Osteocyte (in vitro differentiated cells): ENCODE measurements at regions not wholly inside any gene's neighbourhood (a gene's known extent, or its start where the extent isn't known, plus 50 kb on each side); places are given as distances from the start of the nearest gene placed in this dataset.

Experiments
- DNase-seq: peaks from one replicate; pipeline ENCODE4 v3.0.0; 2021; ENCODE audit warnings: mixed read lengths; ENCODE audit not compliant: unreplicated experiment; ENCODE audit errors: extremely low spot score
- H3K27ac Mint-ChIP-seq: one replicate; pipeline ENCODE4 v1.8.0; 2021; ENCODE audit warnings: mild to moderate bottlenecking, mixed read lengths; ENCODE audit not compliant: unreplicated experiment
- H3K27me3 Mint-ChIP-seq: one replicate; pipeline ENCODE4 v1.8.0; 2021; ENCODE audit warnings: mixed read lengths; ENCODE audit not compliant: unreplicated experiment
- H3K36me3 Mint-ChIP-seq: one replicate; pipeline ENCODE4 v1.8.0; 2021; ENCODE audit warnings: mixed read lengths; ENCODE audit not compliant: unreplicated experiment
- H3K4me1 Mint-ChIP-seq: one replicate; pipeline ENCODE4 v1.8.0; 2021; ENCODE audit warnings: mixed read lengths; ENCODE audit not compliant: unreplicated experiment
- H3K4me3 Mint-ChIP-seq: one replicate; pipeline ENCODE4 v1.8.0; 2021; ENCODE audit warnings: mild to moderate bottlenecking, moderate library complexity, mixed read lengths; ENCODE audit not compliant: unreplicated experiment
- H3K9me3 Mint-ChIP-seq: one replicate; pipeline ENCODE4 v1.8.0; 2021; ENCODE audit warnings: mixed read lengths; ENCODE audit not compliant: unreplicated experiment
- TF ChIP-seq, protein P1 (sequence below): fragments of 200-600 bp; sonication (generic); IDR thresholded peaks from 2 replicates; pipeline ENCODE4 v1.5.0; 2021; ENCODE audit warnings: antibody characterized with exemption, mild to moderate bottlenecking, moderate library complexity

GRCh38 chr20:11492386-11492785 lies 425.3 kb upstream of the BTBD3 start:
- no peak overlapping the region for H3K27ac Mint-ChIP-seq
- no peaks in the 10 kb centered on the region for H3K27me3 Mint-ChIP-seq
- TF ChIP-seq, protein P1, sequence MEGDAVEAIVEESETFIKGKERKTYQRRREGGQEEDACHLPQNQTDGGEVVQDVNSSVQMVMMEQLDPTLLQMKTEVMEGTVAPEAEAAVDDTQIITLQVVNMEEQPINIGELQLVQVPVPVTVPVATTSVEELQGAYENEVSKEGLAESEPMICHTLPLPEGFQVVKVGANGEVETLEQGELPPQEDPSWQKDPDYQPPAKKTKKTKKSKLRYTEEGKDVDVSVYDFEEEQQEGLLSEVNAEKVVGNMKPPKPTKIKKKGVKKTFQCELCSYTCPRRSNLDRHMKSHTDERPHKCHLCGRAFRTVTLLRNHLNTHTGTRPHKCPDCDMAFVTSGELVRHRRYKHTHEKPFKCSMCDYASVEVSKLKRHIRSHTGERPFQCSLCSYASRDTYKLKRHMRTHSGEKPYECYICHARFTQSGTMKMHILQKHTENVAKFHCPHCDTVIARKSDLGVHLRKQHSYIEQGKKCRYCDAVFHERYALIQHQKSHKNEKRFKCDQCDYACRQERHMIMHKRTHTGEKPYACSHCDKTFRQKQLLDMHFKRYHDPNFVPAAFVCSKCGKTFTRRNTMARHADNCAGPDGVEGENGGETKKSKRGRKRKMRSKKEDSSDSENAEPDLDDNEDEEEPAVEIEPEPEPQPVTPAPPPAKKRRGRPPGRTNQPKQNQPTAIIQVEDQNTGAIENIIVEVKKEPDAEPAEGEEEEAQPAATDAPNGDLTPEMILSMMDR, result no peak

DNA sequence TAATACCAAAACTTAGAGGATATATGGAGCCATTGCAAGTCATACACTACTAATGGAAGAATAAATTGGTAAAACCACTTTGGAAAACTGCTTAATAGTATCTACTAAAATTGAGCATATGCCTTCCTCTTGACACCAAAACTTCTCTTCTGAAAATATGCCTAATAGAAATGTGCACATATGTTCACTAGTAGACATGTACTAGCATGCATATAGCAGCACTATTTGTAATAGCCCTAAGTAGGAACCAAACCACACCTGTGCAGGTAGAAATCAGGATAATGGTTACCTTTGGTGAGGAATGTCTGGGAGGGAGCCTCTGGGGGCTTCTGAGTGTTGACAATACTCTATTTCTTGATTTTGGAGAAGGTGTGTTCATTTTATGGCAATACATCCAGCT lies 424.8 kb upstream of the BTBD3 start:
- Mint-ChIP-seq H3K27ac (no peak overlapping the region), H3K9me3 (no peaks in the 10 kb centered on the region), H3K27me3 (no peaks in the 10 kb centered on the region), H3K4me3 (no peak overlapping the region), H3K36me3 (no peaks in the 10 kb centered on the region), H3K4me1 (peaks cover 8% of the 10 kb centered on the region)
- TF ChIP-seq, protein P1, result no peak
- no peak for DNase-seq

More at GRCh38 chr20:11492386-11492785, 425.3 kb upstream of the BTBD3 start:
- H3K4me3 Mint-ChIP-seq, result no peak overlapping the region
- H3K4me1 Mint-ChIP-seq, result peaks cover 8% of the 10 kb centered on the region
- no peaks in the 10 kb centered on the region for H3K36me3 Mint-ChIP-seq
- no peak for DNase-seq
- no peaks in the 10 kb centered on the region for H3K9me3 Mint-ChIP-seq

DNA sequence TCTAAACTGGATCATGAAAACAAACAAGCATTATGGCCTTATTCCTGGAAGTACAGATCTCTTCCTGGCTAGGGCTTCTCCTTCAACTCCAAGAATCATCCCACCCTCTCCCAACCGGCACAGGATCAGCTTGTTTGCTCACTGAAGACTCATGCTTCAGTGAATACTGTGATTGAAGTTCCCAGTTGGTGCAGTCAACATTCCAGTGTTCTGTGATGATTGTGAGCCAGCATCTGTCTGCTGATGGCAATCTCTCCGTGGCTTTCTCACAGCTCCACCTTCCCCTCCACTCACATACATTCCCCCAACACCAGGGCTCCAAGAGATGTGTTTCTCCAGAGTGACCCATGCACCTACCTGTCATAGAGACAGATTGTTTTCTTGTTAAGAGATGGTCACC lies 421.3 kb upstream of the BTBD3 start:
- Mint-ChIP-seq H3K4me3 (no peak overlapping the region), H3K4me1 (peaks cover 2% of the 10 kb centered on the region), H3K9me3 (no peaks in the 10 kb centered on the region), H3K27me3 (no peaks in the 10 kb centered on the region), H3K27ac (no peak overlapping the region), H3K36me3 (no peaks in the 10 kb centered on the region)
- no peak for DNase-seq
- TF ChIP-seq, protein P1, result no peak

GRCh38 chr20:11497545-11497944 lies 420.1 kb upstream of the BTBD3 start:
- no peak for DNase-seq
- no peak overlapping the region for H3K27ac Mint-ChIP-seq
- H3K9me3 Mint-ChIP-seq, result no peaks in the 10 kb centered on the region
- no peak overlapping the region for H3K4me3 Mint-ChIP-seq
- TF ChIP-seq, protein P1, result no peak
- no peaks in the 10 kb centered on the region for H3K36me3 Mint-ChIP-seq
- no peaks in the 10 kb centered on the region for H3K27me3 Mint-ChIP-seq
- H3K4me1 Mint-ChIP-seq, result peaks cover 2% of the 10 kb centered on the region

- DNase-seq, result no peak
- Mint-ChIP-seq H3K4me1 (peaks cover 2% of the 10 kb centered on the region), H3K27ac (no peak overlapping the region), H3K36me3 (no peaks in the 10 kb centered on the region), H3K4me3 (no peak overlapping the region), H3K9me3 (no peaks in the 10 kb centered on the region), H3K27me3 (no peaks in the 10 kb centered on the region)
- TF ChIP-seq, protein P1, result no peak
Observed at GRCh38 chr20:11499101-11499634, 418.5 kb upstream of the BTBD3 start.
